ENCODE measurements at regions not wholly inside any gene's neighbourhood (a gene's known extent, or its start where the extent isn't known, plus 50 kb on each side); places are given as distances from the start of the nearest gene placed in this dataset.

- TF ChIP-seq RNF2 (IDR thresholded peaks at IDR 0.05; ENCODE audit: borderline replicate concordance, low read depth) (no peak), MAFK (IDR thresholded peaks at IDR 0.05; ENCODE audit: partially characterized antibody) (no peak), ZC3H11A (IDR thresholded peaks at IDR 0.05) (no peak), SMC3 (IDR thresholded peaks at IDR 0.05) (no peak), HOXB5 (CRISPR knock-in tag; IDR thresholded peaks at IDR 0.05) (no peak), ATOH8 (CRISPR knock-in tag; IDR thresholded peaks at IDR 0.05; ENCODE audit: low read depth) (no peak), FOSB (CRISPR knock-in tag; IDR thresholded peaks at IDR 0.05) (no peak), E2F6 (IDR thresholded peaks at IDR 0.05; ENCODE audit: borderline replicate concordance, low read depth) (no peak), GATA3 (IDR thresholded peaks at IDR 0.05; ENCODE audit: borderline replicate concordance) (no peak)
- H3K4me3 ChIP-seq = no peak overlapping the region
- H3K27ac ChIP-seq = no peak overlapping the region
- POLR2A ChIA-PET = no interaction called here
- CTCF ChIA-PET = no interaction called here
- no peaks in the 10 kb centered on the region for H3K4me1 ChIP-seq
- FAIRE-seq = no peak
- WGBS (ENCODE audit: missing lambda C conversion rate) = 16% methylated on average over 11 of the region's 11 CpGs
- ATAC-seq = no peak
- H3K9me3 ChIP-seq = no peaks in the 10 kb centered on the region
- no peak overlapping the region for H3K4me2 ChIP-seq
- DNase-seq (ENCODE audit: low read depth in 1 of 2, low spot score in 1 of 2) = no peak
Measured at GRCh38 chr14:82067221-82067875, 533.7 kb upstream of the SEL1L start.

GRCh38 chr14:82070040-82070439, 536.4 kb upstream of the SEL1L start:
- WGBS (ENCODE audit: missing lambda C conversion rate) = 0% methylated on average over 3 of the region's 3 CpGs
- Histone ChIP-seq H3K4me2 (no peak overlapping the region), H3K27ac (no peak overlapping the region), H3K9me3 (no peaks in the 10 kb centered on the region), H3K4me1 (no peaks in the 10 kb centered on the region), H3K4me3 (no peak overlapping the region)
- ATAC-seq = no peak
- FAIRE-seq = no peak
- TF ChIP-seq ELK1 (IDR thresholded peaks at IDR 0.05; ENCODE audit: low read depth, low read length) (no peak), CTCF (IDR thresholded peaks at IDR 0.05) (no peak), USF2 (IDR thresholded peaks at IDR 0.05) (no peak), PBX3 (IDR thresholded peaks at IDR 0.05) (no peak), HOXB5 (CRISPR knock-in tag; IDR thresholded peaks at IDR 0.05) (no peak), E2F6 (IDR thresholded peaks at IDR 0.05; ENCODE audit: borderline replicate concordance, low read depth) (no peak), SREBF2 (IDR thresholded peaks at IDR 0.05) (no peak), FOSB (CRISPR knock-in tag; IDR thresholded peaks at IDR 0.05) (no peak), HES2 (IDR thresholded peaks at IDR 0.05) (no peak), CBX8 (IDR thresholded peaks at IDR 0.05) (no peak), ZSCAN20 (CRISPR knock-in tag; IDR thresholded peaks at IDR 0.05) (no peak), HDAC2 (IDR thresholded peaks at IDR 0.05) (no peak)
- no peak for DNase-seq (ENCODE audit: low read depth in 1 of 2, low spot score in 1 of 2)
- ChIA-PET POLR2A (no interaction called here), CTCF (no interaction called here)
